A549 (cell line): ENCODE measurements at regions not wholly inside any gene's neighbourhood (a gene's known extent, or its start where the extent isn't known, plus 50 kb on each side); places are given as distances from the start of the nearest gene placed in this dataset.

Experiments
- ESRRA ChIP-seq: fragments of 150-350 bp; IDR thresholded peaks from 2 replicates; pipeline ENCODE4 v1.6.1; 2014; ENCODE audit warnings: mild to moderate bottlenecking, low read length, borderline replicate concordance
- FOSL2 ChIP-seq, 2 experiments: fragments of 450-650 bp in 1 of 2; fragments of >200 bp in 1 of 2; sonication (Bioruptor Twin) in 1 of 2; formaldehyde crosslinking; IDR thresholded peaks; 2 replicates each; pipeline versions ENCODE4 v1.5.0 to v1.6.1; 2016 to 2020; ENCODE audit warnings: mild to moderate bottlenecking in 1 of 2, moderate library complexity in 1 of 2
- POLR2A ChIP-seq: IDR thresholded peaks from 2 replicates; pipeline ENCODE4 v1.6.1; 2012; ENCODE audit warnings: mild to moderate bottlenecking, low read length
- TF ChIP-seq, protein P1 (sequence below): fragments of 250-450 bp; sonication (Bioruptor Pico); IDR thresholded peaks from 2 replicates; pipeline ENCODE4 v1.5.0; 2021; ENCODE audit warnings: mild to moderate bottlenecking, moderate library complexity, borderline replicate concordance
- TF ChIP-seq, protein P2 (sequence below): fragments of >200 bp; sonication (Bioruptor Twin); formaldehyde crosslinking; IDR thresholded peaks from 3 replicates; pipeline ENCODE4 v1.5.1; 2016

DNA sequence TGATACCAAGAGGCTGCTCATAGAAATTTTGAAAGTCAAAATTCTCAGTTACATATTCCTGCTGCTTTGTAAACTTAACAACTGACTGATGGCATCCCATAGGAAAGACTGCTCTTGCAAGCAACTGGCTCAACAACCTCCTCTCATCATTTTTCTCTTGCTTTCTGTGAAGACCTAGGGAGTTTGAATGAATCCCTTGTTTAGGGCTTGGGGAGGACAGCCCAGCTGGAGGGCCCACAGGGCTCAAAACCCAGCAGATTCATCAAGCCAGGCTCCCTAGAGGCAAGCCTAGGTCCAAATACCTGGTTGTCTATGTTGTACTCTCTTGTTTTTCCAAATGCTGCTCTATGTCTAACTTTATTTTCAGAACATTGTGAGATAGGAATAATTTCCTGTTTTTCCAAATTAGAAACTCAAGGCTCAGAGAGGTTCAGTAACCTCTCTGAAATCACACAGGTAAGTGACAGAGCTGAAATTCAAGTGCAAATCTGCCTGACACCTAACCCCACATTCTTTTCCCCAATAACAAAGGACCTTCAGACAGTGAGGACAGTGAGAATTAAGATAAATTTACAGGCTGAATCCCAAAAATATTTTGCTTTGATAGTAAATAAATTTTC is 558.9 kb upstream of the KLF4 start:
- TF ChIP-seq FOSL2 (IDR thresholded peaks at IDR 0.05): no peak
- no peak for TF ChIP-seq FOSL2 (CRISPR knock-in tag; IDR thresholded peaks at IDR 0.05)
- TF ChIP-seq, protein P1, sequence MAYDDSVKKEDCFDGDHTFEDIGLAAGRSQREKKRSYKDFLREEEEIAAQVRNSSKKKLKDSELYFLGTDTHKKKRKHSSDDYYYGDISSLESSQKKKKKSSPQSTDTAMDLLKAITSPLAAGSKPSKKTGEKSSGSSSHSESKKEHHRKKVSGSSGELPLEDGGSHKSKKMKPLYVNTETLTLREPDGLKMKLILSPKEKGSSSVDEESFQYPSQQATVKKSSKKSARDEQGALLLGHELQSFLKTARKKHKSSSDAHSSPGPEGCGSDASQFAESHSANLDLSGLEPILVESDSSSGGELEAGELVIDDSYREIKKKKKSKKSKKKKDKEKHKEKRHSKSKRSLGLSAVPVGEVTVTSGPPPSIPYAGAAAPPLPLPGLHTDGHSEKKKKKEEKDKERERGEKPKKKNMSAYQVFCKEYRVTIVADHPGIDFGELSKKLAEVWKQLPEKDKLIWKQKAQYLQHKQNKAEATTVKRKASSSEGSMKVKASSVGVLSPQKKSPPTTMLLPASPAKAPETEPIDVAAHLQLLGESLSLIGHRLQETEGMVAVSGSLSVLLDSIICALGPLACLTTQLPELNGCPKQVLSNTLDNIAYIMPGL (CRISPR knock-in tag): no peak
- TF ChIP-seq ESRRA: no peak
- TF ChIP-seq, protein P2, sequence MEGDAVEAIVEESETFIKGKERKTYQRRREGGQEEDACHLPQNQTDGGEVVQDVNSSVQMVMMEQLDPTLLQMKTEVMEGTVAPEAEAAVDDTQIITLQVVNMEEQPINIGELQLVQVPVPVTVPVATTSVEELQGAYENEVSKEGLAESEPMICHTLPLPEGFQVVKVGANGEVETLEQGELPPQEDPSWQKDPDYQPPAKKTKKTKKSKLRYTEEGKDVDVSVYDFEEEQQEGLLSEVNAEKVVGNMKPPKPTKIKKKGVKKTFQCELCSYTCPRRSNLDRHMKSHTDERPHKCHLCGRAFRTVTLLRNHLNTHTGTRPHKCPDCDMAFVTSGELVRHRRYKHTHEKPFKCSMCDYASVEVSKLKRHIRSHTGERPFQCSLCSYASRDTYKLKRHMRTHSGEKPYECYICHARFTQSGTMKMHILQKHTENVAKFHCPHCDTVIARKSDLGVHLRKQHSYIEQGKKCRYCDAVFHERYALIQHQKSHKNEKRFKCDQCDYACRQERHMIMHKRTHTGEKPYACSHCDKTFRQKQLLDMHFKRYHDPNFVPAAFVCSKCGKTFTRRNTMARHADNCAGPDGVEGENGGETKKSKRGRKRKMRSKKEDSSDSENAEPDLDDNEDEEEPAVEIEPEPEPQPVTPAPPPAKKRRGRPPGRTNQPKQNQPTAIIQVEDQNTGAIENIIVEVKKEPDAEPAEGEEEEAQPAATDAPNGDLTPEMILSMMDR: no peak
- no peak for TF ChIP-seq POLR2A
